HepG2 (cell line): ENCODE measurements at regions not wholly inside any gene's neighbourhood (a gene's known extent, or its start where the extent isn't known, plus 50 kb on each side); places are given as distances from the start of the nearest gene placed in this dataset.
A peak's percentile ranks its signal among the peaks of the same experiment; 100 is the strongest.

Source experiments
- BORCS8-MEF2B ChIP-seq: sonication (generic); formaldehyde crosslinking; IDR thresholded peaks from 2 replicates; pipeline ENCODE4 v1.8.0; 2022; ENCODE audit warnings: mild to moderate bottlenecking, missing genetic modification reagents
- GABPB1 ChIP-seq: IDR thresholded peaks from 2 replicates; pipeline ENCODE4 v1.6.1; 2016; ENCODE audit warnings: mild to moderate bottlenecking, missing genetic modification reagents, moderate library complexity, missing compliant biosample characterization
- HES4 ChIP-seq: sonication (generic); formaldehyde crosslinking; IDR thresholded peaks from 2 replicates; pipeline ENCODE4 v1.9.0; 2021; ENCODE audit warnings: mild to moderate bottlenecking, missing genetic modification reagents, borderline replicate concordance
- HNF4G ChIP-seq, 2 experiments: sonication (generic) in 1 of 2; formaldehyde crosslinking in 1 of 2; IDR thresholded peaks; 2 replicates each; pipeline versions ENCODE4 v1.4.0 to v1.6.1; 2011 to 2020; ENCODE audit warnings: borderline replicate concordance in 2 of 2, low read depth in 2 of 2, mild to moderate bottlenecking in 2 of 2, low read length in 1 of 2, missing genetic modification reagents in 1 of 2, moderate library complexity in 1 of 2
- KDM1A ChIP-seq: IDR thresholded peaks from 2 replicates; pipeline ENCODE4 v1.6.1; 2016; ENCODE audit warnings: missing compliant biosample characterization
- KLF12 ChIP-seq: sonication (generic); formaldehyde crosslinking; IDR thresholded peaks from 2 replicates; pipeline ENCODE4 v1.4.0; 2020; ENCODE audit warnings: missing genetic modification reagents, borderline replicate concordance
- MAF1 ChIP-seq: sonication (generic); formaldehyde crosslinking; IDR thresholded peaks from 2 replicates; pipeline ENCODE4 v1.5.0; 2020; ENCODE audit warnings: missing genetic modification reagents, borderline replicate concordance
- NFRKB ChIP-seq: fragments of 450-650 bp; IDR thresholded peaks from 2 replicates; pipeline ENCODE4 v1.6.1; 2017
- SOX13 ChIP-seq, 3 experiments: fragments of 450-650 bp in 1 of 3; sonication (generic) in 1 of 3; formaldehyde crosslinking in 1 of 3; IDR thresholded peaks in 2 of 3; conservative IDR thresholded peaks in 1 of 3; 2 replicates each; pipeline versions ENCODE4 v1.5.0 to v1.6.1; 2016 to 2020; ENCODE audit warnings: antibody characterized with exemption in 1 of 3, mild to moderate bottlenecking in 1 of 3, missing compliant biosample characterization in 1 of 3, missing genetic modification reagents in 1 of 3, moderate library complexity in 1 of 3
- ZNF24 ChIP-seq: fragments of 450-650 bp; IDR thresholded peaks from 2 replicates; pipeline ENCODE4 v1.6.1; 2017; ENCODE audit warnings: antibody characterized with exemption, mild to moderate bottlenecking
- ZNF446 ChIP-seq: sonication (generic); formaldehyde crosslinking; IDR thresholded peaks from 2 replicates; pipeline ENCODE4 v1.5.0; 2020; ENCODE audit warnings: mild to moderate bottlenecking, missing genetic modification reagents
- ZNF460 ChIP-seq: sonication (generic); formaldehyde crosslinking; IDR thresholded peaks from 2 replicates; pipeline ENCODE4 v1.5.1; 2020; ENCODE audit warnings: missing genetic modification reagents, mild to moderate bottlenecking, borderline replicate concordance
- ZNF563 ChIP-seq: sonication (generic); formaldehyde crosslinking; IDR thresholded peaks from 2 replicates; pipeline ENCODE4 v1.8.0; 2022; ENCODE audit warnings: mild to moderate bottlenecking, moderate library complexity, missing genetic modification reagents
- ZNF616 ChIP-seq: sonication (generic); formaldehyde crosslinking; IDR thresholded peaks from 2 replicates; pipeline ENCODE4 v1.5.0; 2020; ENCODE audit warnings: low read depth, mild to moderate bottlenecking, missing genetic modification reagents
- ZNF7 ChIP-seq: IDR thresholded peaks from 2 replicates; pipeline ENCODE4 v1.6.1; 2016; ENCODE audit warnings: missing biosample characterization, missing genetic modification reagents
- TF ChIP-seq, protein P1 (sequence below): sonication (generic); formaldehyde crosslinking; IDR thresholded peaks from 2 replicates; pipeline ENCODE4 v1.4.0; 2020; ENCODE audit warnings: mild to moderate bottlenecking, missing genetic modification reagents
- TF ChIP-seq, protein P2 (sequence below): sonication (generic); formaldehyde crosslinking; IDR thresholded peaks from 2 replicates; pipeline ENCODE4 v1.4.0; 2020; ENCODE audit warnings: low read depth, mild to moderate bottlenecking, missing genetic modification reagents
- TF ChIP-seq, protein P3 (sequence below): sonication (generic); formaldehyde crosslinking; IDR thresholded peaks from 2 replicates; pipeline ENCODE4 v1.4.0; 2020; ENCODE audit warnings: mild to moderate bottlenecking, missing genetic modification reagents, borderline replicate concordance
- TF ChIP-seq, protein P4 (sequence below): sonication (generic); formaldehyde crosslinking; IDR thresholded peaks from 2 replicates; pipeline ENCODE4 v1.4.0; 2020; ENCODE audit warnings: mild to moderate bottlenecking, missing genetic modification reagents

DNA sequence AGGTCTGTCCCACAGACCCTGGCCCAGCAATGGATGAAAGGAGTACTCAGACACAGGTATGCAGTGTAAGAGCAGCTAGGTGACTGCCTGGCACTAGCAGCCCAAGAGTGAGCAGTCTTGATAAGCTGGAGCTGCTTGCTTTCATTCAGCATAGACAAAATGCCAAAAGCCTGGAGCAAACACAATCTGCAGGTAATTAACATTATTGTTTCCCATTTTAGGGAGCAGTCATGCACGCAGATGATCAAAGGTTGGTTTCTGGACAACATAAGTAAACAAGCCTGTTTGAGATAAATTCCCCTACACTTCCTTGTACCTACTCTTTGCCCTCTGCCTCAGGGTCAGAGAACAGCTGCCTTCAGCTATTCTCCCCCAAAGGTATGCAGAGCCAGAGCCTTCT lies 73.7 kb upstream of the MSTN start (continued):
- TF ChIP-seq HES4 (CRISPR knock-in tag) (no peak), ZNF460 (CRISPR knock-in tag) (no peak), ZNF563 (CRISPR knock-in tag) (no peak), NFRKB (no peak), ZNF446 (no peak), ZNF7 (CRISPR knock-in tag) (no peak), SOX13 (IDR thresholded peaks at IDR 0.05) (0 out of 2 replicates have a peak, but pooled peaks have one; percentile 23), SOX13 (CRISPR knock-in tag; conservative IDR thresholded peaks at IDR 0.05 in 1 of 2, IDR thresholded peaks at IDR 0.05 in 1 of 2) (peak in 1 of 2 experiments; percentile 77; a peak in 2 of 4 replicates), ZNF616 (CRISPR knock-in tag) (no peak), KDM1A (CRISPR knock-in tag) (no peak), BORCS8-MEF2B (CRISPR knock-in tag) (no peak), GABPB1 (no peak), MAF1 (CRISPR knock-in tag) (no peak), ZNF24 (no peak), HNF4G (IDR thresholded peaks at IDR 0.05; ENCODE audit: borderline replicate concordance, low read depth, low read length) (peak; percentile 87), HNF4G (CRISPR knock-in tag; IDR thresholded peaks at IDR 0.05; ENCODE audit: borderline replicate concordance, low read depth) (peak; percentile 83; the same call in 1 of the 2 replicates), KLF12 (CRISPR knock-in tag) (no peak)
- TF ChIP-seq, protein P1, sequence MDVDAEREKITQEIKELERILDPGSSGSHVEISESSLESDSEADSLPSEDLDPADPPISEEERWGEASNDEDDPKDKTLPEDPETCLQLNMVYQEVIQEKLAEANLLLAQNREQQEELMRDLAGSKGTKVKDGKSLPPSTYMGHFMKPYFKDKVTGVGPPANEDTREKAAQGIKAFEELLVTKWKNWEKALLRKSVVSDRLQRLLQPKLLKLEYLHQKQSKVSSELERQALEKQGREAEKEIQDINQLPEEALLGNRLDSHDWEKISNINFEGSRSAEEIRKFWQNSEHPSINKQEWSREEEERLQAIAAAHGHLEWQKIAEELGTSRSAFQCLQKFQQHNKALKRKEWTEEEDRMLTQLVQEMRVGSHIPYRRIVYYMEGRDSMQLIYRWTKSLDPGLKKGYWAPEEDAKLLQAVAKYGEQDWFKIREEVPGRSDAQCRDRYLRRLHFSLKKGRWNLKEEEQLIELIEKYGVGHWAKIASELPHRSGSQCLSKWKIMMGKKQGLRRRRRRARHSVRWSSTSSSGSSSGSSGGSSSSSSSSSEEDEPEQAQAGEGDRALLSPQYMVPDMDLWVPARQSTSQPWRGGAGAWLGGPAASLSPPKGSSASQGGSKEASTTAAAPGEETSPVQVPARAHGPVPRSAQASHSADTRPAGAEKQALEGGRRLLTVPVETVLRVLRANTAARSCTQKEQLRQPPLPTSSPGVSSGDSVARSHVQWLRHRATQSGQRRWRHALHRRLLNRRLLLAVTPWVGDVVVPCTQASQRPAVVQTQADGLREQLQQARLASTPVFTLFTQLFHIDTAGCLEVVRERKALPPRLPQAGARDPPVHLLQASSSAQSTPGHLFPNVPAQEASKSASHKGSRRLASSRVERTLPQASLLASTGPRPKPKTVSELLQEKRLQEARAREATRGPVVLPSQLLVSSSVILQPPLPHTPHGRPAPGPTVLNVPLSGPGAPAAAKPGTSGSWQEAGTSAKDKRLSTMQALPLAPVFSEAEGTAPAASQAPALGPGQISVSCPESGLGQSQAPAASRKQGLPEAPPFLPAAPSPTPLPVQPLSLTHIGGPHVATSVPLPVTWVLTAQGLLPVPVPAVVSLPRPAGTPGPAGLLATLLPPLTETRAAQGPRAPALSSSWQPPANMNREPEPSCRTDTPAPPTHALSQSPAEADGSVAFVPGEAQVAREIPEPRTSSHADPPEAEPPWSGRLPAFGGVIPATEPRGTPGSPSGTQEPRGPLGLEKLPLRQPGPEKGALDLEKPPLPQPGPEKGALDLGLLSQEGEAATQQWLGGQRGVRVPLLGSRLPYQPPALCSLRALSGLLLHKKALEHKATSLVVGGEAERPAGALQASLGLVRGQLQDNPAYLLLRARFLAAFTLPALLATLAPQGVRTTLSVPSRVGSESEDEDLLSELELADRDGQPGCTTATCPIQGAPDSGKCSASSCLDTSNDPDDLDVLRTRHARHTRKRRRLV (CRISPR knock-in tag) = no peak
- TF ChIP-seq, protein P2, sequence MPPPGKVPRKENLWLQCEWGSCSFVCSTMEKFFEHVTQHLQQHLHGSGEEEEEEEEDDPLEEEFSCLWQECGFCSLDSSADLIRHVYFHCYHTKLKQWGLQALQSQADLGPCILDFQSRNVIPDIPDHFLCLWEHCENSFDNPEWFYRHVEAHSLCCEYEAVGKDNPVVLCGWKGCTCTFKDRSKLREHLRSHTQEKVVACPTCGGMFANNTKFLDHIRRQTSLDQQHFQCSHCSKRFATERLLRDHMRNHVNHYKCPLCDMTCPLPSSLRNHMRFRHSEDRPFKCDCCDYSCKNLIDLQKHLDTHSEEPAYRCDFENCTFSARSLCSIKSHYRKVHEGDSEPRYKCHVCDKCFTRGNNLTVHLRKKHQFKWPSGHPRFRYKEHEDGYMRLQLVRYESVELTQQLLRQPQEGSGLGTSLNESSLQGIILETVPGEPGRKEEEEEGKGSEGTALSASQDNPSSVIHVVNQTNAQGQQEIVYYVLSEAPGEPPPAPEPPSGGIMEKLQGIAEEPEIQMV (CRISPR knock-in tag) = no peak
- TF ChIP-seq, protein P3, sequence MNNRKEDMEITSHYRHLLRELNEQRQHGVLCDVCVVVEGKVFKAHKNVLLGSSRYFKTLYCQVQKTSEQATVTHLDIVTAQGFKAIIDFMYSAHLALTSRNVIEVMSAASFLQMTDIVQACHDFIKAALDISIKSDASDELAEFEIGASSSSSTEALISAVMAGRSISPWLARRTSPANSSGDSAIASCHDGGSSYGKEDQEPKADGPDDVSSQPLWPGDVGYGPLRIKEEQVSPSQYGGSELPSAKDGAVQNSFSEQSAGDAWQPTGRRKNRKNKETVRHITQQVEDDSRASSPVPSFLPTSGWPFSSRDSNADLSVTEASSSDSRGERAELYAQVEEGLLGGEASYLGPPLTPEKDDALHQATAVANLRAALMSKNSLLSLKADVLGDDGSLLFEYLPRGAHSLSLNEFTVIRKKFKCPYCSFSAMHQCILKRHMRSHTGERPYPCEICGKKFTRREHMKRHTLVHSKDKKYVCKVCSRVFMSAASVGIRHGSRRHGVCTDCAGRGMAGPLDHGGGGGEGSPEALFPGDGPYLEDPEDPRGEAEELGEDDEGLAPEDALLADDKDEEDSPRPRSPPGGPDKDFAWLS (CRISPR knock-in tag) = no peak
- TF ChIP-seq, protein P4, sequence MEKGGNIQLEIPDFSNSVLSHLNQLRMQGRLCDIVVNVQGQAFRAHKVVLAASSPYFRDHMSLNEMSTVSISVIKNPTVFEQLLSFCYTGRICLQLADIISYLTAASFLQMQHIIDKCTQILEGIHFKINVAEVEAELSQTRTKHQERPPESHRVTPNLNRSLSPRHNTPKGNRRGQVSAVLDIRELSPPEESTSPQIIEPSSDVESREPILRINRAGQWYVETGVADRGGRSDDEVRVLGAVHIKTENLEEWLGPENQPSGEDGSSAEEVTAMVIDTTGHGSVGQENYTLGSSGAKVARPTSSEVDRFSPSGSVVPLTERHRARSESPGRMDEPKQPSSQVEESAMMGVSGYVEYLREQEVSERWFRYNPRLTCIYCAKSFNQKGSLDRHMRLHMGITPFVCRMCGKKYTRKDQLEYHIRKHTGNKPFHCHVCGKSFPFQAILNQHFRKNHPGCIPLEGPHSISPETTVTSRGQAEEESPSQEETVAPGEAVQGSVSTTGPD (CRISPR knock-in tag) = no peak
